Fibroblast of the conjunctiva (primary cell): ENCODE measurements at regions not wholly inside any gene's neighbourhood (a gene's known extent, or its start where the extent isn't known, plus 50 kb on each side); places are given as distances from the start of the nearest gene placed in this dataset.

Experiments used
- DNase-seq: peaks from one replicate; pipeline ENCODE4 v3.0.0-alpha.2; 2010; ENCODE audit warnings: low read depth

DNA sequence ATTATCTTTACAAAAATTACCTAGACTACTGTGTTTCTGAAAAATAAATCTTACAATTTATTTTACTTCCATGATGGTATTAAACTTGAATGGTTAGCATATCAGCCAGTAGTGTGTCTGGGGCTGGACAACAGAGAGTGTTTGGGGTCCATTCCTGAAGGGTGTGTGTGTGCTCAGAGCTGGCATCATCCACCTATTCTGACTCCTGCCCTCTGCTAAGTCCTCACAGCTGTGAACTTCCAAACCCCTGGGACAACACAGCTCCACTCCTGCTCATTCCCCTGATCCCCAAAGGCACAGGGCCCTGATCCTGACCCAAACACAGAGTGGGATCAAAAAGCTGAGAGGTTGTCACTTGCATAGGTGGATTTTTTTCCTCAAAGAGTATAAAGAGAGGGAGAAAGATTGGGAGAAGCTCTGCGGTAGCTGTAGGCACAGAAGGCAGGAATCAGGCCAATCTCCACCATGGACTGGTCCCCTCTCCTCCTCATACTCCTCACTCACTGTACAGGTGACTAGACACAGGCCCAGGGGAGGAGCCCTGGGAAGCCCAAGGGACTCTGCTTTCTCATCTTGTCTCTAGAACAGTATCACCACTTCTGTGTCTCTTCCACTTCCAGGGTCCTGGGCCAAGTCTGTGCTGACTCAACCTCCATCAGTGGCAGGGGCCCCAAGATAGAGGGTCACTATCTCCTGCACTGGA lies 55.7 kb upstream of the TOP3B start:
- DNase-seq, result no peak

- DNase-seq, result no peak
These were observed 55.2 kb upstream of the TOP3B start for GRCh38 chr22:22037740-22038139.

DNA sequence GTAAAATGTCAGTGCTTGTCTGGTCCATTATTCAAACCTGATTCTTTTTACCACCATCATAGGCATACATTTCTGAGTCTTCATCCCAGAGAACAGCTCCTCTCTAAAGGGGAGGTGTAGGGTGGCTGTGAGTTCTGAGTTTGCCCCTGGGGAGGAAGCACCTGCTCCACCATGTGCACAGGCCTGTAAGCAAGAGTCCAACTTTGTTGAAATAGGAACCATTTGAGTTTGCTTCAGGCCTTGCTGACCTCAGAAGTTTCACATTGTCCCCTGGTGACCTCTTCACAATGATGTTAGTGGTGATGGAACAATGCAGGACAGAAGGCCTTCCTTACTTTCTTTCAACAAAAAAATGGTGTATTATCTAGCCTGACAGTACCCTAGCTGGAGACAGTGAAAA lies 54.6 kb upstream of the TOP3B start:
- no peak for DNase-seq

DNA sequence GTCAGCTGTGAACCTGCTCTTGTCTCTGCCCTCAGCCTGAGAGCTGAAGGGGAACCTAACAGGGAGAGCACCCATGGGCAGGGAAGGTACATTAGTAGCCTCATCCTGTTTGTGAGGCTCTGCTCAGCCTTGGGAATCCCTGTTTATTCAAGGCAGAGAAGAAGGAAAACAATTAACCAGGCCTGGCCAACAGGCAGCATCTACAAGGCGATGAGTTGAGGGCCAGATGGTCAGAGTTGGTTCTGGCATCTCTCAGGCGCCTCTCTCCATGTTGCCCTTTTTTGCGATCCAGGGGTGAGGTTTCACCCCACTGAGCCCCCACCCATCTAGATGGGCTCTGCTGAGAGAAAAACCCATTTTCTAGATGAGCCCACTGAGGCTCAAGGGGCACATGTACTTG lies 54.0 kb upstream of the TOP3B start:
- DNase-seq, result no peak

DNA sequence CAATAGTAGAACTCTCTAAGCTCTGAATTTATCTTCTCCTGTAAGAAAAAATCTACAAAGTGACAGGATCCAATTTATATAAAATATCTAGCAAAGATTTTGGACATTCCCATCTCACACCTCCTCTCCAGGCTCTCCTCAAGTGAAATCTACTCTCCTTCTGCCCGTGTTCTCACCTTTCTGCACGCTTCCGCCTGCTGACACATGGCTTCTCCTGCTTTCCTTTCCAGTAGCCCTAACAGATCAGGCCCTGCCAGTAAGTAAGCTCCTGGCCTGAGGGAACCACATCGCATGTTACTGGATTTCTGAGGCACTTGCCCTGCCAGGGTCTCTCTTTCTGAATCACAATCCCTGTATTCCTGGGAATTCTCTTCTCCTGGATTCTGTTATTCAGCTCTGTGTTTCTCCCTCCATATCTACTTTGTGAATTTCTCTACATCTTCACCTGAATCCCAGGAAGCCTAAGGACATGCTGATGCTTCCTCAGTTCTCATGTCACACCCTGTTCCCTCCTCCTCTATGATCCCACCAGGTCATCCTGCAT lies 53.3 kb upstream of the TOP3B start:
- DNase-seq, result no peak

GRCh38 chr22:22035203-22035602 lies 52.6 kb upstream of the TOP3B start:
- DNase-seq, result no peak

DNA sequence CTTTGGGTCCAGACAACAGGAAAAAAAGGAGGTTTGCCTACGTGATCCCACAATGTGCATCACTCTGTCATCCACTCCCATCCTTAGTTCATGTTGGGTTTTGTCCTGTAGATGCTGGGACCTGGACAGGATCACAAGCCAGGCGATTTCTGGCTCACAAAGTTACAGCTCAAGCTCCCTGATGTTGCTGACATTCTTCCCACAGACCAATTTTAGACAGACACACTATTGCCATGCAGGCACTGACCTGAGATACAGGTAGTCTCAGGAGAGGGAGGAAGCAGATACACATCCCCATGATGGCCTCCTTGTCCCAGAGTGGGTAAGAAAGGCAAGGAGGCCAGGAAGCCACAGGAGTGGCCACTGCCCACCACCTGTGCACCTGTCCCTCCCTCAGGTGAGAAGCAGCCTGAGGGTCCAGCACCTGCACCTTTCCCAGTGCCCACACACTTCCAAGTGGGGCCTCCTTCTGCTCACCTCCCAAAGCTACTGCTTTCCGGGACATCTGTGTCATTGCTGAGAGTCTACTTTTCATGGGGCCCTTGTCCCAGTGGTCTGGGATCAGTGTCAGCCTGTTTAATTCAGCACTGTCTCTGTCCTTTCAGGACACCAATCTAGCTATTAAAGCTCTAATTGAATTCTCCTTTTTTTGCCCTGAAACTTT lies 52.0 kb upstream of the TOP3B start:
- no peak for DNase-seq

- DNase-seq, result no peak
These were observed 51.3 kb upstream of the TOP3B start for GRCh38 chr22:22033803-22034468.

GRCh38 chr22:22032906-22033802 lies 50.6 kb upstream of the TOP3B start:
- DNase-seq, result no peak

GRCh38 chr22:22032099-22032905 lies 49.7 kb upstream of the TOP3B start:
- no peak for DNase-seq
